Cerebellar cortex (tissue), 1 donor: ENCODE measurements at regions not wholly inside any gene's neighbourhood (a gene's known extent, or its start where the extent isn't known, plus 50 kb on each side); places are given as distances from the start of the nearest gene placed in this dataset.
A peak's percentile ranks its signal among the peaks of the same experiment; 100 is the strongest.
"Not testable (repeated sequence)": the region's sequence is repeated elsewhere in the genome, so short reads cannot be mapped to it uniquely, and the experiment has no call there.

ENCODE experiments used
- DNase-seq: peaks from one replicate; pipeline ENCODE4 v3.0.0-alpha.2; 2015; ENCODE audit warnings: low spot score

DNA sequence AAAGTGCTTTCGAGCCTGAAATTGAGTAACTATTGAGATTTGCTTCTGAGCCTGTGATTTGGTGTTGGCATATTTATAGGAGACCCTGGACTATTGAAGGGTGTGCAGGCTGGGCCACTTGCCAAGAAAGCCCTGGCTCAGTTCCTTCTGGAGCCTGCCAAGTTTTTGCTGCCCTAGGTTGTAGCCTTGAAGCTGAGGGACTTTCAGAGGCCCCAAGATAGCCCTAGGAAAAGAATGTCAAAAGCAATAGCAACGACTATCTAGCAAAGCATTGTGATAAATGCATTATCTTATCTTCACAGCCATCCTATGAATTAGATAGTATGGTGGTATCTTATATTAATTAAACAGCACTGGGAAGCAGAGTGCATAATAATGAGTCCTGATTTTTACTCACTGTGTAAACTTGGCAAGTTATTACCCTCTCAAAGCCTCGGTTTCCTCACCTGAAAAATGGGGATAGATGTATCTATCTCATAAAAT is 473.7 kb upstream of the PODXL start:
- DNase-seq = peak; percentile 9

DNA sequence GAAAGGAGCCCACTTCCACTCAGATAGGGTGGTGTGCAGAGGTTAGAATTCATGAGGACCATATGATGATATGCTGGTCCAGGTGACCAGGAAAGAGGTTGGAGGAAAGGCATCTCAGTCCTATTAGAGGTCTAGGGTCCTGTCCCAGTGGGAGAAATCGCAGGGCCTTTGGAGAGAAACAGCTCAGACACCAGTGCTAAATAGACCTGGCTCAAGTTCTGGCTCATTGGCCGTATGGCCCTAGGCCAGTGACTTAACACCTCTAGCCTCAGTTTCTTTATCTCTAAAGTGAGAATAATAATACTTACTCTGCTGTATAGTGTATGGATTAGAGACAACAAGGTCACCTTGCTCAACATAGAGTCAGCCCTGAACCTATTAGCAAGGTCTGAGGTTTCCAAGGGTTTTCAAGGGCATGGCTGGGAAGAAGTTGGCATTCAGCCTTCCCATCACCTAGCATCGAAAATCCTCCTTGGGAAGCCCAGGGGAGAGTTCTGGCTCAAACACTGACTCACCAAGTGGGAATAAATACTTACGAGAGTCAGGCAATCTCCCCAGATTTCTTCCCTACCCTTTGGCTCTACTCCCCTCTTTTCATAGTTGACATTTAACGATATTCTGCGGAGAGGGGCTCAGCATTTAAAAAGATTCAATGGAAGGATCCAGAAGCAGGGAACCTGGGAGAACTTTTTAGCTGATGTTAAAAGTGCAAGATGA is 473.1 kb upstream of the PODXL start:
- no peak for DNase-seq

DNA sequence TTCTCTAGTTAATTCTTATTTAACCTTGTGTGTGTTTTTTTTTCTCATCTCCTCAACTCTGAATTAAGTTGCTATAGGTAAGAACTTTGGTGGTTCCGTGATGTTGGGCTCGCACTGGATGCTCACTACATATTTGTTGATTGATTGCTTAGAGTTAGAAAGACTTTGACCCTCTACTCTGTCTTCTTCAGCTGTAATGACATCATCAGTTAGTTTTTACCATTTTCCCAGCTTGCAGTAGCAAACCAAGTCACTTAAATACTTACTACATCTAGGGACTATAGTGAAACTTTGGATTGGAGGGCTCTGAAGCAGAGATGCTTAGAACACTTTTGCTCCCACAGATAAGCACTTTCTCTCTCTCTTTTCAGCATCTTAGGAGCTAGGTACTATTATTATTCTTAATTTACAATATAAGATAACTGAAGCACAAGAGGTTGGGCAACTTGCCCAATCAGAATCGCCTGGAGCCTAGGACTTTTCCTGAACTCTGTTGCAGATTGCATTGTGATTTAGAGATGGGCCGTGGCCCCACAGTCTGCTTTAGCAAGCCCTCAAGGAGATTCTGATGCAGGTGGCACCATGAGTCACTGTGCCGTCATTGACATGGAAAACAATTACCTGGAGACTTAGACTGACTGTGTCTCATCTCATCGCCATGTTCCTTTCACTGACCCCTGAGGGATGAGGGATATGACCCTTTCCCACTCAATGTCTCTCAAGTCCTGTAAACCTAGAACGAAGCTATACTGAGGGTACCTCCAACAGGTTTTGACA is 471.9 kb upstream of the PODXL start:
- DNase-seq = no peak

DNA sequence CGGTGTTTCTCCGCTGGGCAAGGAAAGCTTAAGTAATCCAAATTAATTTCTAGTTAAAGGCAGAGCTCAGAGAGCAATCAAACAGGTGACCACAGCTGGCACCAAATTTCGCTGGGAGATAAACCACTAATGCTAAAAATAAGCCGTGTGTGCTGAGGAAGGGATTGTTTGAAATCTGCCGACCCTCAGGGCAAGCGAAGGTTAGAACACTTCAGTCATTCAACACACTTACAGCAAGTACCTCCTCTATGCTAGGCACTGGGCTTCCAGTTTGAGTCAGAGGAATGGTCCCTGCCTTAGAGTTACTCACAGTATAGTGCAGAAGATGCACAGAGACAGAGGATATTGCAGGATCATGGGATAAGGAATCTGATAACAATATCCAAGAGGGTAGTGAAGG is 467.9 kb upstream of the PODXL start:
- no peak for DNase-seq

DNA sequence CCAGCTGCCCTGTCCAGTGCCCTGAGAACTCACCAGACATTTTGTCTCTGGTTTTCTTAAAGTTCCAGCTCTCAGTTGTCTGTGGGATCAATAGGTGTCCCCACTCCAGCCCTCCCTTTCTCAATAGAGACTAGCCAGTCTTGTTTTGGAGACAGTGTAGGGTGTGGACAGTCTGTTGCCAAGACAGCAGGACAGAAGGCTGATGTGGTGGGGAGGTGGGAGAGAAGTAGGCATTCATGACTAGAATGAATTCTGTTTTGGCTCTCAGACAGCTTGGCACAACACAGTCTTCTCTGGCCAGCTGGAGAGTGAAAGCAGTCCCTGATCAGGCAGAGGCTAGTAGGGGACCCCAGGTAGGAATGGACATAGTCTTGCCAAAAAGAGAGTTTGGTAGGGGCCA is 467.0 kb upstream of the PODXL start:
- no peak for DNase-seq

DNA sequence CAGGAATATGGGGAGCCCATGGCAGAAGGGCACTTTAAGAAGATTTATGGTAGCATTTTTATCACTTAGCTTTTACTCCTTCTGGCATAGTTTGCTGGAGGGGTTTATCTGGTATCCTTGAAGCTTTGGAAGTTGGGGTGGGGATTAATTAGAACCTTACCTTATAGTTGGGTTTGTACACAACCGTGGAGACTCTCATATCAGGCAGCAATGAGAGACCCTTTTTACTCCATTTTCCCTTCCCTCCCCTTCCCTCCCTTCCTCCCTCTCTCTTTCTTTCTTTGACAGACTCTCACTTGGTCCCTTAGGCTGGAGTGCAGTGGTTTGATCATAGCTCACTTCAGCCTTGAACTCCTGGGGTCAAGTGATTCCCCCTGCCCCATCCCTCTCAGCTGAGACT is 465.8 kb upstream of the PODXL start:
- no peak for DNase-seq

DNA sequence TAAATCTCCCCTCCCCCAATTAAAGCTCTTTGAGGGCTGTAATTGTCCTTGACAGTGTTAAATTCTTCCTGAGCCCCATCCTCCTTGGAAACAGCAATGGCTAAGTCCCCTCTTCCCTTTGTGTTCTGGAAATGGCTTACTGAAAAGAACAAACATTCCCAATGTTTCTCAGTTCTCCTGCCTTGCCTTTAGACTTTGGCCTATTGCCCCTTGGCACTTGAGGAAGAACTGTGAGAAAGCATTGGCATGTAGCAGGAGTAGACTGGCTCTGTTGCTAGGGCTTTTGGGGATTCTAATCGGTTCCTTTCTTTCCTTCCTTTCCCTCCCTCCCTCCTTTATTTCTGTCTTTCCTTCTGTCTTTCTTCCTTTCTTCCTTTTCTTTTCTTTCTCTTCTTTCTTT is 463.3 kb upstream of the PODXL start:
- no peak for DNase-seq

DNA sequence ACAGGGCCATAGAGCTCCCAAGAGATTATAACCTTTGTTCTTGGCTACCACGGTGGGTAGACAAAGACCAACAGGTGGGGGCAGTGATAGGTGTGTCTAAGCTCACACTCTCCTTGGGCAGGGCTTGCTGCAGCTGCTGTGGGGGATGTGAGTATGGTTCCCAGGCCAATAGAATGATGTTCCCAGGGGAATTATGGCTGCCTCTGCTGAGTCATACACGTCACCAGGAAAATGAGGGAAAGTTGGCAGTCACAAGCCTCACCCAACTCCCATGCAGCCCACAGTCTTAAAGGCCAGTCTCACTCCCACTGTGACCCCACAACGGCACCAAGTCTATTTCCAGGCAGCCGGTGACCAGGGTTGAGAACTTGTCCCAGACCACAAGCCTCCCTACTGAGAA is 453.4 kb upstream of the PODXL start:
- no peak for DNase-seq

DNA sequence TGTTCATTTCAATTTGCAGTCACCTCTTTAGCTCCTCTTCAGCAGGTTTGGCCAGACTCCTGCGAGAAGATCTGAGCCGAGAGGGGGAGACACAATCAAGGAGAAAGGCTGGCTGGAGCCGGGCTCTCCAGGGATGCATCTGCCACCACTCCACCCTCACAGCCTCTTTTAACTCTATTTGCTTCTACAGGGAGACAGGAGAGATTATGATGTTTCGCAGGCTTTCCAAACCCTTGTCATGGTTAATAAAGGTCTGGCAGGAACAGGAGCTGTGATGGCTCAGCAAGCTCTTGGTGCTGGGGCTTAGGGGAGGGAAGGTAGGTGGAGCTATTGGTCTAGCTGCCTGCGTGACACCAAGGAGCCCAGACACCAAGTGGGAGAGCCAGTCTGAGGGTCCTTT is 448.1 kb upstream of the PODXL start:
- no peak for DNase-seq

DNA sequence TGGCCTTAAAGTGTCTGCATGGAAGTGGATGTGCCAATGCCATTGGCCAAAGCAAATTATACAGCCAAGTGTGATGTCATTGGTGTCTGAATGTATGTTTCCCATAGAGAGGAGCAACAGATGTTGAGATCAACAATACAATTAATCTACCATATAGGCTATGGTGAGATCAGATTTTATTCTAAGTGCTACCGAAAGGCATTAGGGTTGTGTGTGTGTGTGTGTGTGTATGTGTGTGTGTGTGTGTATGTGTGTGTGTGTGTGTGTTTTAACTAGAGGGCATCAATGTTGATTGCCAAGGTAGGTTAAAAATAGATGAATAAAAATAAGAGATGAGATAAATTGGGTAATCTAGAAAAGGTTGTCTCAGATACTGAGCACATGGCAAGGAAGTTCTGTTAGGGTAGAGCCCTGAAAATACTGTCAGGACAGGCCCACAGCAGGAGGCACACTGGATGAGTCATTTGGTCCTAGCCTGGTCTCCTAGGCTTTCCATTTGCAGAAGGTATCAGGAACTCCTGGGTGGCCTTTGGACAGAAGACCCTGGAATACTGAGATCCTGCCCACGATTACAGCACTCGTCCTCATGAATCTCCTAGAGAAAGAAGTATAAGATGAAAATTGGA is 446.0 kb upstream of the PODXL start:
- DNase-seq = no peak

DNA sequence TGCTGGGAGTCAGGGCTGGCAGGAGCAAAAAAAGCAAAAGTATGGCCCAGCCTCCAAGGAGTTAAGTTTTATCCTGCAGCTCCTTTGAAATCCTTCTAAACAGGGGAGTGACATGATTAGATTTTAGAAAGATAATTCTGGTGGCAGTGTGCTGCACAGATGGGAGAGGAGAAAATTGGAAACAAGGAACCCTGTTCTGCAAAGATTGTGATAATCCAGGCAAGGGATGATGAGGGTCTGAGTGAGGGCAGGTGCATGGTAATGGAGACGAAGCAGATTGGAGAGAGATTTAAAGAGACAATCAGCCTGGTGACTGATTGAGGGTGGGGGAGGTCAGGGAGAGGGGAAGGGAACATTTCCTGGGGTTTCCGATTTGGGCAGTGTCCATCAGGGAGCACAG is 444.7 kb upstream of the PODXL start:
- DNase-seq = no peak

DNA sequence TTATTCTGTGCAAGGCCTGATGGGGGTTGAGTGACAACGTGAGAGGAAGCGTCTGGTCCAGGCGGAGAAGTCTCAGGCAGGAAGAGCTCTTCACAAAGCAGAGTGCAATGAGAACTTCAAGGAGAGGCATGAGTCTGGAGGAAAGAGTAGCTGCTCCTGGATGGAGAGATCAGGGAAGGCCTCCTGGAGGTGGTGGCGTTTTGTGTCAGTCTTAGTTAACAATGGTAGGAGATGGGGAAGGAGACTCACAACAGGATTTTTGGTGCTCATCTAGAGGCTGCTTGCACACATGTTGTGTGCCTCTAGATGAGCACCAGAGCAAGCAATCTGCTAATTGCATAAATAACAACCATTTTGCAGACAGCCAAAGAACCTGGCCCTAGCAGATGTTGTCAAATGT is 442.8 kb upstream of the PODXL start:
- DNase-seq = no peak

DNA sequence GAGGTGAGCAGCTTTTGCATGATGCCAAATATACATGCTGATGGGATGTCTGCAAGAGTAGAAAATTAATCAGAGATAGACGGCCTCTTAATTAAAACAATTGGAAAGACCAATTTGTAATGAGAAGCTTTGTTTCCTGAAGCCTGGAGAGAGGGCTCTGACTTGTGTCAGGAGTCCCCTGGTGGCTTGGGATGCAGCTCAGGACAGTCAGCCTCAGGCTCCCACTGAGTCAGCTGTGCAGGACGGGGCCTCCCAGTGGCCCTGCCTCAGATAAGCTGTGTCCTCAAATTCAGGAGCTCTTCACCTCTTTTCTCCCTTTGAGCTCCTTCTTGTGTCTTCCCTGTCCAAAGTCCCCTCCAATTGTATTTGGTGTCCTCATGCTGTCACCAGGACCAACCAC is 438.9 kb upstream of the PODXL start:
- no peak for DNase-seq

DNA sequence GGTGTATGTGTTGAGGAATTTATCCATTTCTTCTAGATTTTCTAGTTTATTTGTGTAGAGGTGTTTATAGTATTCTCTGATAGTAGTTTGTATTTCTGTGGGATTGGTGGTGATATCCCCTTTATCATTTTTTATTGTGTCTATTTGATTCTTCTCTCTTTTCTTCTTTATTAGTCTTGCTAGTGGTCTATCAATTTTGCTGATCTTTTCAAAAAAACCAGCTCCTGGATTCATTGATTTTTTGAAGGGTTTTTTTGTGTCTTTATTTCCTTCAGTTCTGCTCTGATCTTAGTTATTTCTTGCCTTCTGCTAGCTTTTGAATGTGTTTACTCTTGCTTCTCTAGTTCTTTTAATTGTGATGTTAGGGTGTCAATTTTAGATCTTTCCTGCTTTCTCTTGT is 424.6 kb upstream of the PODXL start:
- DNase-seq = not testable (repeated sequence)

DNA sequence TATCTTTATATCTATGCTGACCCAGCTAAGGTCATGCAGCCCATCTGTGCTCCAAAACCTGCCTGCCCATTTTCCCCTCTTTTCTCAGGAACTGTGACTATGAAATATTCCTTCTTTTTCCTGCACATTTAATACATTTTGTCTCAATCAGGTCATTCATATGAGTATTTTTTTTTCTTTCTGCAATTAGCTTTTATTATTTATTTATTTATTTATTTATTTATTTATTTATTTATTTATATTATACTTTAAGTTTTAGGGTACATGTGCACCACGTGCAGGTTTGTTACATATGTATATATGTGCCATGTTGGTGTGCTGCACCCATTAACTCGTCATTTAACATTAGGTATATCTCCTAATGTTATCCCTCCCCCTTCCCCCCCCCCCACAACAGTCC is 421.7 kb upstream of the PODXL start:
- DNase-seq = not testable (repeated sequence)

DNA sequence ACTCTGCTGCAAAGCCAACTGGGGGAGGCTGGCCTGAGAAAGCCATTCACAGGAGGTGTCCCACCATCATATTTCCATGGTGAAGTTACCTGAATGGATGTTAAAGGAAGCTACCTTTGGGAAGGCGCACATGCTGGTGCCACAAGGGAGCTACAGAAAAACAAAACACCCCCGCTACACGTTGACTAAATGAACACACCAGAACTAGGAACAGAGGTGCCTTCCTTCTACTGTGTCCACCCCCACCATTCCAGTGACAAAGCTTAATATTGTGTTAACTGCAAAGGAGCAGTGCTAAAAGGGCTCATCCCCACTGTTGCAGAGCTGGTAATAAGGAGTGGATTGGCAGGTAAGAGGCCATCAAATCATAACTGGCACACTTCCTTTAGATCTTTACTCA is 420.0 kb upstream of the PODXL start:
- no peak for DNase-seq

DNA sequence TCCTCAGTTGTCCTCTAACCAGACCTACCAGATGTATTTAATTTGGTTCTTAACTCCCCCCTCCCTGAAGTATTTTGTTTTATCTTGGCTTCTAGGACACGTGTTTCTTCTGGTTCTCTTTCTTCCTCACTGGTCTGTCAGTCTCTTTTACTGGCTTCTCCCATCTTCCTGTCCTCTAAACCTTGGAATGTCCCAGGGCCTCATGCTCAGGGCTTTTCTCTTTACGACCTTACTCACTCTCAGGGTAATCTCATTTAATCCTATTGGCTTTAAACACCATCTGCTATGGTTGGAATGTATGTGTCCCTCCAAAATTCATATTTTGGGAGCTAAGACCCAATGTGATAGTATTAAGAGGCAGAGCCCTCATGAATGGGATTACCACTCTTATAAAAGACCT is 418.2 kb upstream of the PODXL start:
- no peak for DNase-seq

DNA sequence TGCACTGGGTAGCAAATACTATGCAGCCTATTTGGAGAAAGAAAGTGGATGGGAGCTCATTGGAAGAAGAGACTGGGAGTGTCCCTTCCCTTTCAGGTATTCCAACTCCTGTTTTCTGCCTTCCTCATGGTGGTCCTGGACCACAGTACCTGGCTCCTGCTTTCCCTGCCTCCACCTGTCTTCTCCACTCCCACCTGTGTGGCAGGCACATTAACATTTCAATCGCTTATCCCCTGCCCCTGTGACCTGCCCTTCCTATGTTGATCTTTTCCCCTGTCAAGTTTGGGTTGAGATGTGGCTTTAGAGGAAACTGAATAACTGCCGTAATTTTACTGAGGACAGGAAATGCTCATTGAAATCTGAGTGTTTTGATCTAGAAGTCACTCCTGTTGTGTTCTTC is 415.8 kb upstream of the PODXL start:
- DNase-seq = no peak

DNA sequence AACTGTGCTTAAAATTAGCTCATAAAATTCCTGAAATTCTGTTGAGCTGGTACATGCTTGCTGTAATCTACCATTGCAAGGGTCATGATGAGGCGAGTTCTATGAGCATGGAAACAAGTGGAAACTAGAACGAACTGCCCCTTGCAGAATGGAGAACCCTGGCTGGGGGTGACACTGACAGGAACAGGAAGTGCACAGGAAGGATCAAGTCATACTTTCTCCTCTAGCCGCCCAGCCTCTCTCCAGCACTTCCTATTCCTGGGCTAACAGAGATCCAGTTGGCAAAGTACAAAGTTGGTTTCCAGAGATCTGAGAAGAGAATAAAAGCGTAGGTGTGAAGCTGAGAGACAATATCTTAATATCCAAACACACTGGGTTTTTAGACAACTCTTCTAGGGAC is 414.2 kb upstream of the PODXL start:
- DNase-seq = no peak

DNA sequence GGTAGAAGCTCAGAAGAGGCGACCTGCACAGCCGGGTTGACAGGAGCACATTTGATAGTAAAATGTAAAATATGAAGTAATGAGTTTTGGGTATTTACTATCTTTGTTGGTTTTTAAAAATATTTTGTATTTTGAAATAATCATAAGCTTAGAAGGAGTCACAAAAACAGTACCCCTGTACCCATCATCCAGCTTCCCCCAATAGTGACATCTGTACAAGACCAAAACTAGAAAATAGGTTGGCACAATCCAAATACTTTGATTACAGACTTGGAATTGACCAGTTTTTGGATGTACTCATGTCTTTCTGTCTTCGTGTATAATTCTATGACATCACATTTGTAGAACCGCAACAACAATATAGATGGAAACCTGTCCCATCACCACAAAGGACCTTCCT is 413.1 kb upstream of the PODXL start:
- DNase-seq = no peak

DNA sequence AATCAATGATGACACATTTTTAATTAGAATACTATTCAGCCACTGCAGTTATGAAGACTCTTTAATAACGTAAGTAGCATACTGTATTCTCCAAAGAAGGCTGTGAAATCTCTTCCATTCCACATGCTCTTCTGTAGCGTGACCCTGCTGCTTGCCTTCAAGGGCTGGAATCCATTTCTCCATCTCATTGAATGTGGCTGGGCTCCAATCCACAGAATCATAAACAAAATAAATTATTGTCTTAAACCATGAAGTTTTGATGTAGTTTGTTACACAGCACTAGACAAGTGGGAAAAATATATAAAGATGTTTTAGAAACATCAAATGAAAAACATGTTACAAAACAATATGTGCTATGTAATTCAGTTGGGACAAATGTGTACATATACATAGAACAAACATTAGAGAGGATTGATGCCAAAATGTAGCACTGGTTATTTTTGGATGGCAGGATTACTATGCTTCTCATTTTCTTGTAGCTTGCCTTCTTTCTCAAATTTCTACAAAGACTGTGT is 410.8 kb upstream of the PODXL start:
- DNase-seq = no peak

DNA sequence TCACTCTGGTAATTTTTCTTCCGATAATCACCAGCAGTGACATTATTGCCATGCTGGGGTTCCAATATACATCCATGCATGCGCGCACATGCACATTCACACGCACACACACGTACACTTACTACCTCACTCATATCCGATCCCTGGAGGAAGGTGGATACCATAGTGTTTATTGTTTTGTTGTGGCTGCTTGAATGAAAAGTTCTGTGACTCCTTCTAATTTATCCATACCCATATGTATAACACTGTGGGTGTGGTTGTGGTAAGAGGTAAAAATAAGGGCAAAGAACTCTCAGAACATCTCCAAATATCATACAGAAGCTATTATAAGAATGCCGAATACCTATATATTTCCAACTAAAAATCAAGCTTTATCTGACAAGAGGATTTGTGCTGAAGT is 407.8 kb upstream of the PODXL start:
- no peak for DNase-seq

DNA sequence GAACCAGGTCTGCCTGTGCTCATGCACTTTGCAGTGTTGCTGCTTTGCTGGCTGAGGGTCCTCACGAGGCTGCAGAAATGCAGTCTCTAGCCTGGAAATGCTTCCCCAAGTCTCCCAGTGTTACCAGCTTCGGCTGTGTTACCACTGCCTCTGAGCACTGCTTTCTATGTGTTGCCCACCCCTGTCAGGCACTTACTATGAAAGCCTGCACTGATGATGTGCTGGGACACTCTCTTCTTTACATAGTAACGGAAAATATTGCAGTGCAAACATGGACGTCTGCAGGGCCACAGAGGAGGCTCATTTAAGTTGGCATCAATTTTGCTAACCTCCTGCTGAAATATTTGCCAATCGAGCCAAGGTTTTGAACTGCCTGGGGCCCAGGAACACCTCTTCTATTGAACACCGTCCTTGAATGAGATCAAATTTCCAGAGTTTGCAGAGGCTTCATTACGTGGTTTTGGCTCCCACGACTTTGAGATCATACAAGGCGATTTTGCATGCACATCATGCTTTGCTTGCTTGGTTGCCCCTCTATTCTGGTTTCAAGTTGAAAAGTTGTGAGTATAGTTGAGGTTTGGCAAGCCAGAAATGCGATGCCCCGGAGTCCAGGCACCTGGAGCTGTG is 404.7 kb upstream of the PODXL start:
- DNase-seq = no peak
